GM12878 (cell line): ENCODE measurements at regions not wholly inside any gene's neighbourhood (a gene's known extent, or its start where the extent isn't known, plus 50 kb on each side); places are given as distances from the start of the nearest gene placed in this dataset.

Source experiments
- ATAC-seq: fragments of 200-7000 bp; cut with Tn5 transposase; 3 replicates; pipeline ENCODE4 v1.9.1; 2020; ENCODE audit warnings: mild to moderate bottlenecking, moderate library complexity
- BruUV-seq: library from RNA; stranded (reverse); fragments of 400-500 nt; replicated peaks from 2 replicates; lab custom pipeline; 2021; lab: Mats Ljungman, UMichigan
- CTCF ChIA-PET: fragments of 300-600 bp; sonication (Branson Sonifier 250); formaldehyde crosslinking; extraction: SDS; loops from one replicate; lab custom pipeline; 2021; ENCODE audit warnings: inconsistent platforms; lab: Yijun Ruan, JAX
- POLR2A ChIA-PET: fragments of 350-600 bp; formaldehyde crosslinking; extraction: SDS; loops from one replicate; lab custom pipeline; 2021; ENCODE audit warnings: inconsistent platforms; lab: Charles Lee
- RAD21 ChIA-PET: fragments of 300-600 bp; sonication (Branson Sonifier 250); formaldehyde crosslinking; loops from one replicate; lab custom pipeline; 2023; ENCODE audit warnings: antibody characterized with exemption; ENCODE audit not compliant: unreplicated experiment; lab: Charles Lee
- SMC1A ChIA-PET: fragments of 300-600 bp; sonication (Branson Sonifier 250); formaldehyde crosslinking; loops from one replicate; lab custom pipeline; 2023; ENCODE audit not compliant: unreplicated experiment, uncharacterized antibody; lab: Charles Lee
- DNase-seq: peaks from one replicate; pipeline ENCODE4 v3.0.0-alpha.2; 2011; ENCODE audit warnings: low read depth, low spot score
- FAIRE-seq: peaks from 3 replicates; lab custom pipeline; 2011; peaks lifted over from hg19 to GRCh38; lab: Jason Lieb, UNC
- H2AFZ ChIP-seq: 2 replicates; pipeline ENCODE4 v1.6.0; 2011; ENCODE audit warnings: low read depth, low read length, control low read depth; ENCODE audit not compliant: control insufficient read depth
- H3K27ac ChIP-seq: 2 replicates; pipeline ENCODE4 v1.5.1; 2011; ENCODE audit warnings: control low read depth; ENCODE audit not compliant: control insufficient read depth, insufficient read depth
- H3K27me3 ChIP-seq, 2 experiments: replicated peaks in 1 of 2; 2 replicates each; pipeline versions ENCODE4 v1.6.0 to v1.6.1; 2011; ENCODE audit warnings: low read length in 1 of 2; ENCODE audit not compliant: control insufficient read depth in 2 of 2, insufficient read depth in 2 of 2
- H3K36me3 ChIP-seq, 2 experiments: 2 replicates each; pipeline ENCODE4 v1.5.1; 2011; ENCODE audit warnings: low read length in 1 of 2; ENCODE audit not compliant: control insufficient read depth in 2 of 2, insufficient read depth in 2 of 2
- H3K4me1 ChIP-seq: 2 replicates; pipeline ENCODE4 v1.6.1; 2011; ENCODE audit warnings: mild to moderate bottlenecking, low read length, moderate library complexity, mixed read lengths; ENCODE audit not compliant: control insufficient read depth, insufficient read depth
- H3K4me2 ChIP-seq: 2 replicates; pipeline ENCODE4 v1.6.0; 2011; ENCODE audit warnings: control low read depth; ENCODE audit not compliant: control insufficient read depth, insufficient read depth
- H3K4me3 ChIP-seq: fragments of 200-600 bp; sonication (generic); 2 replicates; pipeline ENCODE4 v1.5.1; 2016
- H3K79me2 ChIP-seq: 2 replicates; pipeline ENCODE4 v1.6.0; 2011; ENCODE audit warnings: low read length; ENCODE audit not compliant: control insufficient read depth, insufficient read depth
- H3K9ac ChIP-seq: 2 replicates; pipeline ENCODE4 v1.8.0; 2011; ENCODE audit warnings: low read length, control low read depth, mixed read lengths; ENCODE audit not compliant: control insufficient read depth, insufficient read depth
- H3K9me3 ChIP-seq: replicated peaks from 3 replicates; pipeline ENCODE4 v1.5.1; 2011; ENCODE audit warnings: mild to moderate bottlenecking, low read length; ENCODE audit not compliant: control insufficient read depth, insufficient read depth
- H4K20me1 ChIP-seq: 2 replicates; pipeline ENCODE4 v1.6.0; 2011; ENCODE audit not compliant: control insufficient read depth, insufficient read depth
- ASH2L ChIP-seq: fragments of 300-600, 200-600 bp; sonication (generic); IDR thresholded peaks from 2 replicates; pipeline ENCODE4 v1.6.1; 2017; ENCODE audit warnings: low read depth, mild to moderate bottlenecking, borderline replicate concordance
- CREB1 ChIP-seq: IDR thresholded peaks from 2 replicates; pipeline ENCODE4 v1.6.1; 2012; ENCODE audit warnings: low read depth, mild to moderate bottlenecking, inconsistent platforms
- HDAC2 ChIP-seq: fragments of 200-600 bp; sonication (generic); IDR thresholded peaks from 2 replicates; pipeline ENCODE4 v1.6.1; 2017
- HDAC6 ChIP-seq: fragments of 200-600 bp; sonication (generic); IDR thresholded peaks from one replicate; pipeline ENCODE4 v1.8.0; 2017; ENCODE audit warnings: antibody characterized with exemption; ENCODE audit not compliant: unreplicated experiment
- HDGF ChIP-seq: fragments of 450-650 bp; IDR thresholded peaks from 2 replicates; pipeline ENCODE4 v1.6.1; 2016; ENCODE audit warnings: antibody characterized with exemption
- KLF5 ChIP-seq: fragments of 450-650 bp; IDR thresholded peaks from 2 replicates; pipeline ENCODE4 v1.6.1; 2014; ENCODE audit warnings: mild to moderate bottlenecking; ENCODE audit not compliant: partially characterized antibody
- NFIC ChIP-seq: IDR thresholded peaks from 2 replicates; pipeline ENCODE4 v1.6.1; 2012; ENCODE audit warnings: low read depth, mild to moderate bottlenecking, inconsistent platforms, low read length, moderate library complexity
- NFYB ChIP-seq: IDR thresholded peaks from 2 replicates; pipeline ENCODE4 v1.6.1; 2011; ENCODE audit warnings: low read depth, mild to moderate bottlenecking, low read length, improper control_type of control experiment, moderate library complexity; ENCODE audit not compliant: insufficient read depth
- PKNOX1 ChIP-seq: fragments of 450-650 bp; IDR thresholded peaks from 2 replicates; pipeline ENCODE4 v1.6.1; 2016; ENCODE audit warnings: mild to moderate bottlenecking
- RFX5 ChIP-seq: IDR thresholded peaks from 2 replicates; pipeline ENCODE4 v1.6.1; 2011; ENCODE audit warnings: low read depth, low read length, improper control_type of control experiment
- SIN3A ChIP-seq: IDR thresholded peaks from 2 replicates; pipeline ENCODE4 v1.6.1; 2012; ENCODE audit warnings: low read depth, low read length, improper control_type of control experiment
- SMC3 ChIP-seq: IDR thresholded peaks from 2 replicates; pipeline ENCODE4 v1.6.1; 2011; ENCODE audit warnings: low read length, improper control_type of control experiment, borderline replicate concordance
- SREBF1 ChIP-seq: IDR thresholded peaks from 2 replicates; pipeline ENCODE4 v1.6.1; 2012; ENCODE audit warnings: mild to moderate bottlenecking, low read length
- STAT1 ChIP-seq: fragments of 450-650 bp; conservative IDR thresholded peaks from 2 replicates; pipeline ENCODE4 v1.6.1; 2014; ENCODE audit warnings: antibody characterized with exemption, mild to moderate bottlenecking
- TBL1XR1 ChIP-seq: IDR thresholded peaks from 2 replicates; pipeline ENCODE4 v1.6.1; 2012; ENCODE audit warnings: low read depth, low read length, improper control_type of control experiment
- WRNIP1 ChIP-seq: IDR thresholded peaks from 2 replicates; pipeline ENCODE4 v1.6.1; 2011; ENCODE audit warnings: low read depth, low read length, improper control_type of control experiment, borderline replicate concordance
- ZBTB11 ChIP-seq: fragments of 450-650 bp; formaldehyde crosslinking; IDR thresholded peaks from 2 replicates; pipeline ENCODE4 v1.5.0; 2022; ENCODE audit warnings: mild to moderate bottlenecking, missing genetic modification characterization
- WGBS: methylation state at CpG from one replicate; pipeline ENCODE4 v1.1.6; 2016; ENCODE audit warnings: low lambda C conversion rate; ENCODE audit not compliant: insufficient replicate concordance, insufficient coverage; ENCODE audit errors: missing lambda C conversion rate; 5-methylcytosine and 5-hydroxymethylcytosine counted together
- in situ Hi-C: fragments of 300-500 bp; cut with MboI; formaldehyde crosslinking; loops from 9 replicates; pipeline ENCODE4 v1.14.3; 2018; ENCODE audit warnings: mixed read lengths
- intact Hi-C: fragments of 100-400 bp; cut with micrococcal nuclease; formaldehyde crosslinking; loops from one replicate; pipeline ENCODE4 v1.14.2; 2022; ENCODE audit not compliant: unreplicated experiment

- WGBS = 0% methylated on average over 2 of the region's 2 CpGs
Observed at GRCh38 chr6:9100869-9101580, 665.7 kb upstream of the SLC35B3 start.

GRCh38 chr6:9095729-9096128, 660.4 kb upstream of the SLC35B3 start:
- BruUV-seq = no TSS peak
- H3K27ac ChIP-seq = no peak overlapping the region
- ChIA-PET RAD21 (no interaction called here), SMC1A (no interaction called here), CTCF (no interaction called here), POLR2A (no interaction called here)
- ATAC-seq = no peak
- no peak for FAIRE-seq
- in situ Hi-C loops (no loop called here), intact Hi-C loops (no loop called here)
- H2AFZ ChIP-seq = no peak overlapping the region
- H3K27me3 ChIP-seq = no peaks in the 10 kb centered on the region
- no peaks in the 10 kb centered on the region for H3K36me3 ChIP-seq
- H3K9me3 ChIP-seq = no peaks in the 10 kb centered on the region
- H4K20me1 ChIP-seq = no peaks in the 10 kb centered on the region
- H3K4me2 ChIP-seq = no peak overlapping the region
- H3K4me3 ChIP-seq = no peak overlapping the region
- DNase-seq = no peak
- no peaks in the 10 kb centered on the region for H3K4me1 ChIP-seq
- 21% methylated on average over 6 of the region's 6 CpGs for WGBS
- no peak overlapping the region for H3K9ac ChIP-seq
- no peaks in the 10 kb centered on the region for H3K79me2 ChIP-seq
- no peak for TF ChIP-seq TBL1XR1
- TF ChIP-seq SIN3A = no peak
- TF ChIP-seq SMC3 = no peak
- TF ChIP-seq CREB1 = no peak
- TF ChIP-seq ASH2L = no peak
- no peak for TF ChIP-seq ZBTB11 (CRISPR knock-in tag)
- no peak for TF ChIP-seq PKNOX1
- no peak for TF ChIP-seq HDAC2
- no peak for TF ChIP-seq STAT1
- no peak for TF ChIP-seq RFX5

More at GRCh38 chr6:9100869-9101580, 665.7 kb upstream of the SLC35B3 start:
- intact Hi-C loops (no loop called here), in situ Hi-C loops (no loop called here)
- Histone ChIP-seq H3K9me3 (no peaks in the 10 kb centered on the region), H3K4me3 (no peak overlapping the region), H3K27me3 (no peaks in the 10 kb centered on the region), H3K27ac (no peak overlapping the region), H2AFZ (no peak overlapping the region), H3K9ac (no peak overlapping the region), H3K79me2 (no peaks in the 10 kb centered on the region), H3K4me1 (no peaks in the 10 kb centered on the region), H3K36me3 (no peaks in the 10 kb centered on the region), H4K20me1 (no peaks in the 10 kb centered on the region), H3K4me2 (no peak overlapping the region)
- RAD21 ChIA-PET = no interaction called here
- ATAC-seq = no peak
- no TSS peak for BruUV-seq
- SMC1A ChIA-PET = no interaction called here
- TF ChIP-seq WRNIP1 = no peak
- no peak for TF ChIP-seq HDAC6
- TF ChIP-seq NFYB = no peak
- no peak for TF ChIP-seq HDGF
- no peak for TF ChIP-seq SREBF1
- TF ChIP-seq KLF5 = no peak
- TF ChIP-seq NFIC = no peak
- DNase-seq = no peak
- POLR2A ChIA-PET = no interaction called here
- no peak for FAIRE-seq
- CTCF ChIA-PET = no interaction called here
